ENCODE measurements at regions not wholly inside any gene's neighbourhood (a gene's known extent, or its start where the extent isn't known, plus 50 kb on each side); places are given as distances from the start of the nearest gene placed in this dataset.
"Not testable (repeated sequence)": the region's sequence is repeated elsewhere in the genome, so short reads cannot be mapped to it uniquely, and the experiment has no call there.

DNA sequence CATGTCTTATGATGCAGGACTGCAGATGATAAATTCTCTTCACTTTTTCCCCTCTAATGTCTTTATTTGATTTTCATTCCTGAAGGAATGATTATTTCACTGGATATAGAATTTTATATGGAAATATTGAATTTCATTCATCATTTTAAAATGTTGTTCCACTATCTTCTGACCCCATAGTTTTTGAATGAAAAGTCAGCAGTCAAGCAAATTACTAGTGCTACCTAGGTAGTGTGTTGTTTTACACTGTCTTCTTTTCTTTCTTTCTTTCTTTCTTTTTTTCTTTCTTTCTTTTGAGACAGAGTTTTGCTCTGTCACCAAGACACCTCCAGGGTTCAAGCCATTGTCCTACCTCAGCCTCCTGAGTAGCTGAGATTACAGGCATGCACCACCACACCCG, 76.9 kb downstream of the WSB1 start:
- CTCF ChIA-PET, result no interaction called here
- no peaks in the 10 kb centered on the region for H3K36me3 ChIP-seq (ENCODE audit: control insufficient read depth in 2 of 2, insufficient read depth in 1 of 2, low read length in 2 of 2)
- no peaks in the 10 kb centered on the region for H3K4me1 ChIP-seq (ENCODE audit: control insufficient read depth, insufficient read depth, low read length)
- POLR2A ChIA-PET, result no interaction called here
- H3K9me3 ChIP-seq (ENCODE audit: control insufficient read depth, insufficient read depth, low read depth, low read length), result no peaks in the 10 kb centered on the region
- TF ChIP-seq ZNF768 (tag by site-specific recombination; IDR thresholded peaks at IDR 0.05) (no peak), SETDB1 (IDR thresholded peaks at IDR 0.05; ENCODE audit: insufficient read length, low read length) (peak; percentile 79)
- H3K4me3 ChIP-seq (ENCODE audit: low read depth, low read length), result no peak overlapping the region
- H3K27ac ChIP-seq (ENCODE audit: extremely low read depth, low read depth, low read length), result no peak overlapping the region

DNA sequence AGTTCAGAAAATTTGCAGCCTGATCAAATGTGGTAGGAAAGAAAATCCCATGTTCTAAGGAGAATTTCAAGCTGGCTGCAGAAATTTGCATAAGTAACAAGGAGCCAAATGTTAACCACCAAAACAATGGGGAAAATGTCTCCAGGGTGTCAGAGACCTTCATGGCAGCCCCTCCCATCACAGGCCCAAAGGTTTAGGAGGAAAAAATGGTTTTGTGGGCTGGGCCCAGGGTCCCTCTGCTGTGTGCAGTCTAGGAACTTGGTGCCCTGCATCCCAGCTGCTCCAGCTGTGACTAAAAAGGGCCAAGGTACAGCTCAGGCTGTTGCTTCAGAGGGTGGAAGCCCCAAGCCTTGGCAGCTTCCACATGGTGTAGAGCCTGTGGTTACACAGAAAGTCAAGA, 79.8 kb downstream of the WSB1 start:
- H3K36me3 ChIP-seq (ENCODE audit: control insufficient read depth in 2 of 2, insufficient read depth in 1 of 2, low read length in 2 of 2); H3K4me3 ChIP-seq (ENCODE audit: low read depth, low read length); H3K9me3 ChIP-seq (ENCODE audit: control insufficient read depth, insufficient read depth, low read depth, low read length); H3K4me1 ChIP-seq (ENCODE audit: control insufficient read depth, insufficient read depth, low read length); H3K27ac ChIP-seq (ENCODE audit: extremely low read depth, low read depth, low read length); CTCF ChIA-PET; POLR2A ChIA-PET: not testable (repeated sequence)
- TF ChIP-seq ZNF585B (tag by site-specific recombination; IDR thresholded peaks at IDR 0.05) (peak; percentile 91), SETDB1 (IDR thresholded peaks at IDR 0.05; ENCODE audit: insufficient read length, low read length) (peak; percentile 42)

DNA sequence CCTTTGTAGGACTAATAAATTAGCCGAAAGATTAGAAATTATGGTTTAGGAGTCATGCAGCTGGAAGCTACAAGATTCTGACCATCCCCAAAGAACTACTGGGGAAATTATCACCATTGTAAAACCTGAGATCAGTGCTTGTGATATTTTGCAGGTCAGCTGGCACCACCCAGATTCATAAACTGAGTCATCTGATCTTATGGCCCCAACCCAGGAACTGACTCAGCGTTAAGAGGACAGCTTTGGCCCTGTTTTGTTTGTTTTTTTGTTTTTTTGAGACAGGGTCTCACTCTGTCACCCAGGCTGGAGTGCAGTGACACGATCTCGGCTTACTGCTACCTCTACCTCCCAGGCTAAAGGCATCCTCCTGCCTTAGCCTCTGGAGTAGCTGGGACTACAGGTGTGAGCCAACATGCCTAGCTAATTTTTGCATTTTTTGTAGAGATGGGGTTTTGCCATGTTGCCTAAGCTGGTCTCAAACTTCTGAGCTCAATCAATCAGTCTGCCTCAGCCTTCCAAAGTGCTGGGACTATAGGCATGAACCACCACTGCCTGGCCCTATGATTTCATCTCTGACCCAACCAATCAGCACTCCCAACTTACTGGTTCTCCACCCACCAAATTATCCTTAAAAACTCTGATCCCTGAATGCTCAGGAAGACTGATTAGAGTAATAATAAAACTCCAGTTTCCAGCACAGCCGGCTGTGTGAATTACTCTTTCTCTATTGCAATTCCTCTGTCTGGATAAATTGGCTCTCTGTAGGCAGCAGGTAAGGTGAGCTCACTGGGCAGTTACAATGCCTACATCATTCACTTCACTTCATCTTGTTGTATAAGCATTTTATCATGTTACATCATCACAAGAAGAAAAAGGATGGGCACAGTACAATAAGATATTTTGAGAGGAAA, 79.4 kb upstream of the KSR1 start:
- Histone ChIP-seq H3K27ac (ENCODE audit: extremely low read depth, low read depth, low read length) (no peak overlapping the region), H3K9me3 (ENCODE audit: control insufficient read depth, insufficient read depth, low read depth, low read length) (no peaks in the 10 kb centered on the region), H3K4me1 (ENCODE audit: control insufficient read depth, insufficient read depth, low read length) (no peaks in the 10 kb centered on the region), H3K36me3 (ENCODE audit: control insufficient read depth in 2 of 2, insufficient read depth in 1 of 2, low read length in 2 of 2) (no peaks in the 10 kb centered on the region), H3K4me3 (ENCODE audit: low read depth, low read length) (no peak overlapping the region)
- TF ChIP-seq KLF1 (tag by site-specific recombination; IDR thresholded peaks at IDR 0.05), result no peak
- TF ChIP-seq ZNF791 (tag by site-specific recombination; IDR thresholded peaks at IDR 0.05), result no peak
- TF ChIP-seq SETDB1 (IDR thresholded peaks at IDR 0.05; ENCODE audit: insufficient read length, low read length), result peak; percentile 94
- ChIA-PET CTCF (interaction anchor here (1.1 to 1.6 kb wide), 3 partner anchors 16 to 226 kb away, joined by 3 to 8 read pairs (median 3); no protein-coding TSS in a partner anchor), POLR2A (no interaction called here)

DNA sequence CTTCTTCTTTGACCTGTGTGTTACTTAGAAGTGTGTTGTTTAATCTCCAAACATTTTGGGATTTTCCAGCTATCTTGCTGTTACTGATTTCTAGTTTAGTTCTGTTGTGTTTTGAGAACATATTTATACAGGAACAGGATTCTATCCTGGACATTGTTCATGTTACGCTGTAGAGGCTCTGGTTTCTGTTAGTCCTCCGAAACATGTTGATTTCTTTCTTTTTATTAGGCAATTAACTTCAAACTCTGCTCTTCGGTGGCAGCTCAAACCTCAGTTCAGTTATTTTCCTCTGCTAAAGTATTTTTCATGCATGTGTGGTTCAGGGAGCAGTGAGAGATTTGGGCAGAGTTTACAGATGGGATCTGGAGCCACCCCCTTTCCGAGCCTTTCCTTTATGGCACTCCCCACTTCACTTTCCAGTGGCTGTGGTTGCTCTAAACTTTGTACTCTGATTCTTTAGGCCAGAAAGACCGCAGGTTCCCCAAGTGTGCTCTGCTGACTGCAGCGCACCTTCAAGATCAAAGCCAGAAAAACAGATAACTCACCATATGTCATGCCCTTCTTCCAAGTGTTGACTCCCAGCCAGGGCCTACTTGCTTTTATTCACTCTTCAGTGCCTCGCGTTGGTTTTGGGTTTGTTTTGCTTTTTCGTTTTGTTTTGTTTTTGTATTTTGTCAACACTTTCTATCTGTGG, 77.6 kb upstream of the KSR1 start:
- Histone ChIP-seq H3K4me1 (ENCODE audit: control insufficient read depth, insufficient read depth, low read length) (no peaks in the 10 kb centered on the region), H3K36me3 (ENCODE audit: control insufficient read depth in 2 of 2, insufficient read depth in 1 of 2, low read length in 2 of 2) (no peaks in the 10 kb centered on the region), H3K9me3 (ENCODE audit: control insufficient read depth, insufficient read depth, low read depth, low read length) (no peaks in the 10 kb centered on the region), H3K4me3 (ENCODE audit: low read depth, low read length) (no peak overlapping the region), H3K27ac (ENCODE audit: extremely low read depth, low read depth, low read length) (no peak overlapping the region)
- ChIA-PET CTCF (interaction anchor here (0.6 to 4.7 kb wide), 5 partner anchors 11 to 172 kb away, joined by 3 to 26 read pairs (median 15); no protein-coding TSS in a partner anchor), POLR2A (no interaction called here)
- no peak for TF ChIP-seq ZNF114 (tag by site-specific recombination; IDR thresholded peaks at IDR 0.05)
- no peak for TF ChIP-seq SCRT2 (tag by site-specific recombination; IDR thresholded peaks at IDR 0.05)
- TF ChIP-seq KLF9 (tag by site-specific recombination; IDR thresholded peaks at IDR 0.05; ENCODE audit: low read depth), result no peak
- TF ChIP-seq ZXDB (tag by site-specific recombination; IDR thresholded peaks at IDR 0.05), result no peak
- TF ChIP-seq ZNF837 (tag by site-specific recombination; IDR thresholded peaks at IDR 0.05), result no peak
- TF ChIP-seq ZBTB8A (tag by site-specific recombination; IDR thresholded peaks at IDR 0.05), result no peak
- no peak for TF ChIP-seq ZNF623 (tag by site-specific recombination; IDR thresholded peaks at IDR 0.05)

DNA sequence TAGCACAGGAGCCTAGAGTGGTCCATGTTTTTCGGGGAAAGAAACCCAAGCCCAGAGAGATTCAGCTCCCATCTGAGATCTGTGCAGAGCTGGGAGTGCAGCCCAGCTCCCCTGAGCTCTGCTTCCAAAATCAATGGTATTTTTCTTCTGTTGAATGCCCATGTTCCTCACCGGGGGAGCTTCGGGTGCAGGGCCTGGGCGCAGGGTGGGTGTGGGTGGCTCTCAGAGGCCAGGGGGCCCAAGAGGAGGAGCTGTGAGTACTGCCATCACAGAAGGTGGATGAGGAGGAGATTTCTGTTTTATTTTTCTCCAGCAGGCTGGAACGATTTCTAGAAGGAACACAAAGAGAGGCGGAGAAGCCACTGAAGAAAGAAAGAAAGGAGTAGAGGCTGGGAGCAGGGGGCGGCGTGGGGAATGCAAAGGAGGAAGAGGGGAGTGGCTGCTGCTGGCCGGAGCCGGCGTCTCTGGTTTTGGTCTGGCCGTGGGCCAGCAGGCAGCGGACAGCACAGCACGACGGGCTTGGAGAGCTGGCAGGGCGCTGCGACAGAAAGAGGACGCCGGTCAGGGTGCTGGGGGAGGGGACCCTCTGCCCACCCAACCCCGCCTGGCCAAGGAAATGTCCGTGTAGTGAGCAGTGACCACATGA, 76.2 kb upstream of the KSR1 start:
- TF ChIP-seq ZBTB48 (tag by site-specific recombination; IDR thresholded peaks at IDR 0.05) (no peak), GFI1B (tag by site-specific recombination; IDR thresholded peaks at IDR 0.05) (no peak), ZNF48 (tag by site-specific recombination; IDR thresholded peaks at IDR 0.05) (no peak)
- CTCF ChIA-PET, result interaction anchor here (0.6 to 5.5 kb wide), 24 partner anchors 8 to 514 kb away, joined by 3 to 31 read pairs (median 5); partner anchors contain the start of gene LYRM9
- Histone ChIP-seq H3K9me3 (ENCODE audit: control insufficient read depth, insufficient read depth, low read depth, low read length) (no peaks in the 10 kb centered on the region), H3K36me3 (ENCODE audit: control insufficient read depth in 2 of 2, insufficient read depth in 1 of 2, low read length in 2 of 2) (no peaks in the 10 kb centered on the region), H3K4me3 (ENCODE audit: low read depth, low read length) (no peak overlapping the region), H3K27ac (ENCODE audit: extremely low read depth, low read depth, low read length) (no peak overlapping the region), H3K4me1 (ENCODE audit: control insufficient read depth, insufficient read depth, low read length) (no peaks in the 10 kb centered on the region)
- POLR2A ChIA-PET, result no interaction called here
